RWPE1 (cell line): ENCODE measurements at regions not wholly inside any gene's neighbourhood (a gene's known extent, or its start where the extent isn't known, plus 50 kb on each side); places are given as distances from the start of the nearest gene placed in this dataset.

Source experiments
- CTCF ChIA-PET: fragments of 350-600 bp; sonication (Branson Sonifier 250); formaldehyde crosslinking; extraction: SDS; loops from one replicate; lab custom pipeline; 2021; lab: Yijun Ruan, JAX
- POLR2A ChIA-PET: fragments of 400-600 bp; formaldehyde crosslinking; extraction: SDS; loops from one replicate; lab custom pipeline; 2020; ENCODE audit warnings: antibody characterized with exemption; ENCODE audit not compliant: low non-redundant PET; lab: Yijun Ruan, JAX
- DNase-seq: peaks from one replicate; pipeline ENCODE4 v3.0.0; 2012; ENCODE audit warnings: low spot score
- H3K27ac ChIP-seq: fragments of 450-650 bp; 2 replicates; pipeline ENCODE4 v1.5.1; 2017
- CTCF ChIP-seq: fragments of 450-650 bp; conservative IDR thresholded peaks from 2 replicates; pipeline ENCODE4 v1.5.1; 2017; ENCODE audit warnings: low read depth, mild to moderate bottlenecking

- TF ChIP-seq CTCF, result no peak
- DNase-seq, result no peak
- ChIA-PET POLR2A (no interaction called here), CTCF (no interaction called here)
- peak overlapping the region; percentile 75 for H3K27ac ChIP-seq
Measured at GRCh38 chr18:78543201-78543725, 436.4 kb upstream of the SALL3 start.

- no peak overlapping the region for H3K27ac ChIP-seq
- ChIA-PET POLR2A (no interaction called here), CTCF (no interaction called here)
- DNase-seq, result no peak
- TF ChIP-seq CTCF, result no peak
Measured at GRCh38 chr18:78546281-78546680, 433.3 kb upstream of the SALL3 start.

- no peak for TF ChIP-seq CTCF
- ChIA-PET POLR2A (no interaction called here), CTCF (no interaction called here)
- H3K27ac ChIP-seq, result no peak overlapping the region
- no peak for DNase-seq
Measured at GRCh38 chr18:78547817-78548216, 431.8 kb upstream of the SALL3 start.

- no peak for DNase-seq
- ChIA-PET POLR2A (no interaction called here), CTCF (no interaction called here)
- no peak overlapping the region for H3K27ac ChIP-seq
- TF ChIP-seq CTCF, result no peak
Measured at GRCh38 chr18:78548261-78549058, 431.2 kb upstream of the SALL3 start.

- no peak for TF ChIP-seq CTCF
- ChIA-PET CTCF (no interaction called here), POLR2A (no interaction called here)
- no peak overlapping the region for H3K27ac ChIP-seq
- no peak for DNase-seq
Measured at GRCh38 chr18:78549971-78550370, 429.6 kb upstream of the SALL3 start.

- TF ChIP-seq CTCF, result no peak
- ChIA-PET CTCF (no interaction called here), POLR2A (no interaction called here)
Measured at GRCh38 chr18:78554944-78555608, 424.5 kb upstream of the SALL3 start.

More at GRCh38 chr18:78554944-78555608, 424.5 kb upstream of the SALL3 start:
- DNase-seq, result no peak
- H3K27ac ChIP-seq, result no peak overlapping the region
